Ovary (tissue), 7 donors: ENCODE measurements at regions not wholly inside any gene's neighbourhood (a gene's known extent, or its start where the extent isn't known, plus 50 kb on each side); places are given as distances from the start of the nearest gene placed in this dataset.

ENCODE experiments used
- DNase-seq, 5 donors: peaks; one replicate each; pipeline ENCODE4 v3.0.0-alpha.2; 2019 to 2020
- H3K27ac ChIP-seq, 2 donors: fragments of 200-600 bp; one replicate each; pipeline versions ENCODE4 v1.5.1 to v1.8.0; 2019 to 2022
- H3K27me3 ChIP-seq: fragments of 200-600 bp; one replicate; pipeline ENCODE4 v1.8.0; 2022
- H3K36me3 ChIP-seq: fragments of 200-600 bp; sonication (generic); one replicate; pipeline ENCODE4 v1.5.1; 2019
- H3K4me1 ChIP-seq: one replicate; pipeline ENCODE4 v1.8.1; 2013; ENCODE audit warnings: mild to moderate bottlenecking, moderate library complexity; ENCODE audit not compliant: insufficient read depth
- H3K4me3 ChIP-seq: fragments of 200-600 bp; sonication (generic); one replicate; pipeline ENCODE4 v1.5.1; 2017
- H3K9me3 ChIP-seq, 2 donors: fragments of 200-600 bp in 1 of 2; sonication (generic) in 1 of 2; one replicate each; pipeline versions ENCODE4 v1.5.1 to v1.8.1; 2013 to 2019; ENCODE audit warnings: mild to moderate bottlenecking in 1 of 2, moderate library complexity in 1 of 2
- CTCF ChIP-seq, 3 donors: fragments of 450-650 bp in 2 of 3; fragments of 200-600 bp in 1 of 3; IDR thresholded peaks; one replicate each; pipeline versions ENCODE4 v1.5.1 to v1.8.0; 2016 to 2022; ENCODE audit warnings: antibody characterized with exemption in 3 of 3, mild to moderate bottlenecking in 1 of 3
- EP300 ChIP-seq: sonication (generic); formaldehyde crosslinking; IDR thresholded peaks from one replicate; pipeline ENCODE4 v1.6.1; 2017; ENCODE audit warnings: antibody characterized with exemption
- POLR2A ChIP-seq: fragments of 450-650 bp; IDR thresholded peaks from one replicate; pipeline ENCODE4 v1.6.1; 2017; ENCODE audit warnings: antibody characterized with exemption, mild to moderate bottlenecking, moderate library complexity
- WGBS, 3 donors: extraction: QIAGEN DNeasy Blood & Tissue Kit in 1 of 3; methylation state at CpG; one replicate each; pipeline versions ENCODE4 v1.1.5 to v1.1.7; 2013 to 2017; 5-methylcytosine and 5-hydroxymethylcytosine counted together
- intact Hi-C, 4 donors: fragments of 100-400 bp; cut with DNase I; formaldehyde crosslinking; loops; one replicate each; pipeline versions ENCODE4 v1.11.0 to v1.15.1; 2022 to 2023
- donor health status: DM: no; HTN: no; CAD: no; lungs with moderate emphysema.
- donor health status: DM: no; HTN: no; CAD: no.
- donor health status: Bipolar disorder and iron deficiency.
- donor health status: DM: no; HTN: no; CAD: no.
- donor health status: DM: yes; HTN: yes; CAD: no.

- H3K27ac ChIP-seq: no peak overlapping the region
- no peak for DNase-seq
- intact Hi-C loops: no loop called here
- no peaks in the 10 kb centered on the region for H3K4me1 ChIP-seq
- TF ChIP-seq EP300 (no peak), POLR2A (no peak), CTCF (IDR thresholded peaks at IDR 0.05) (no peak)
- no peak overlapping the region for H3K4me3 ChIP-seq
- no peaks in the 10 kb centered on the region for H3K36me3 ChIP-seq
- WGBS, 3 donors: 52 to 59% (median 58%) methylated on average over 4 of the region's 4 CpGs
- no peaks in the 10 kb centered on the region for H3K27me3 ChIP-seq
- no peaks in the 10 kb centered on the region for H3K9me3 ChIP-seq
Measured at GRCh38 chr6:125507987-125508655, 206.4 kb upstream of the HDDC2 start.

- no peaks in the 10 kb centered on the region for H3K9me3 ChIP-seq
- WGBS, 3 donors: 32 to 48% (median 44%) methylated on average over 1 of the region's 1 CpG
- TF ChIP-seq POLR2A (no peak), EP300 (no peak), CTCF (IDR thresholded peaks at IDR 0.05) (no peak)
- no peaks in the 10 kb centered on the region for H3K4me1 ChIP-seq
- no peaks in the 10 kb centered on the region for H3K27me3 ChIP-seq
- no peak overlapping the region for H3K4me3 ChIP-seq
- H3K27ac ChIP-seq: no peak overlapping the region
- intact Hi-C loops: no loop called here
- DNase-seq: no peak
- H3K36me3 ChIP-seq: no peaks in the 10 kb centered on the region
Measured at GRCh38 chr6:125508793-125509192, 207.0 kb upstream of the HDDC2 start.

- no peaks in the 10 kb centered on the region for H3K4me1 ChIP-seq
- intact Hi-C loops: no loop called here
- H3K27me3 ChIP-seq: no peaks in the 10 kb centered on the region
- H3K4me3 ChIP-seq: no peak overlapping the region
- no peak overlapping the region for H3K27ac ChIP-seq
- no peak for DNase-seq
- H3K36me3 ChIP-seq: no peaks in the 10 kb centered on the region
- H3K9me3 ChIP-seq: no peaks in the 10 kb centered on the region
- 86 to 87% (median 86%) methylated on average over 2 of the region's 2 CpGs for WGBS, 3 donors
- TF ChIP-seq CTCF (IDR thresholded peaks at IDR 0.05) (no peak), EP300 (no peak), POLR2A (no peak)
Measured at GRCh38 chr6:125509477-125509876, 207.7 kb upstream of the HDDC2 start.

GRCh38 chr6:125510405-125510804, 208.6 kb upstream of the HDDC2 start:
- H3K27me3 ChIP-seq: no peaks in the 10 kb centered on the region
- no peaks in the 10 kb centered on the region for H3K9me3 ChIP-seq
- H3K4me3 ChIP-seq: no peak overlapping the region
- TF ChIP-seq CTCF (IDR thresholded peaks at IDR 0.05) (no peak), POLR2A (no peak), EP300 (no peak)
- H3K4me1 ChIP-seq: no peaks in the 10 kb centered on the region
- H3K27ac ChIP-seq: no peak overlapping the region
- H3K36me3 ChIP-seq: no peaks in the 10 kb centered on the region
- DNase-seq: no peak
- WGBS, 3 donors: 89 to 94% (median 89%) methylated on average over 2 of the region's 2 CpGs
- intact Hi-C loops: no loop called here
